NOMO-1 treated with dmso at 0.1 percent for 144 hours (cell line): ENCODE measurements at regions not wholly inside any gene's neighbourhood (a gene's known extent, or its start where the extent isn't known, plus 50 kb on each side); places are given as distances from the start of the nearest gene placed in this dataset.
A peak's percentile ranks its signal among the peaks of the same experiment; 100 is the strongest.
"Not testable (repeated sequence)": the region's sequence is repeated elsewhere in the genome, so short reads cannot be mapped to it uniquely, and the experiment has no call there.

ENCODE experiments used
- DNase-seq: peaks from one replicate; lab custom pipeline; 2025; ENCODE audit not compliant: unreplicated experiment; lab: John Stamatoyannopoulos, UW

- no peak for DNase-seq
Measured at GRCh38 chr6:150495126-150495525, 104.6 kb upstream of the PLEKHG1 start.

- no peak for DNase-seq
Measured at GRCh38 chr6:150496629-150497028, 103.1 kb upstream of the PLEKHG1 start.

- DNase-seq, result no peak
Measured at GRCh38 chr6:150499882-150500312, 99.8 kb upstream of the PLEKHG1 start.

DNA sequence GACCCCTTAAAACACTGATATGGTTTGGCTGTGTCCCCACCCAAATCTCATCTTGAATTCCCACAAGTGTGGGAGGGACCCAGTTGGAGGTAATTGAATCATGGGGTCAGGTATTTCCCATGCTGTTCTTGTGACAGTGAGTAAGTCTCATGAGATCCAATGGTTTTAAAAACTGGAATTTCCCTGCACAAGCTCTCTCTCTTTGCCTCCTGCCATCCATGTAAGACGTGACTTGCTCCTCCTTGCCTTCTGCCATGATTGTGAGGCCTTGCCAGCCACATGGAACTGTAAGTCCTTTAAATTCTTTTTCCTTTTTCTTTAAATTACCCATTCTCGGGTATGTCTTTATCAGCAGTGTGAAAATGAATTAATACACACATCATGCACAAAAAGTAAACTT is 99.1 kb upstream of the PLEKHG1 start:
- not testable (repeated sequence) for DNase-seq

- DNase-seq, result no peak
Measured at GRCh38 chr6:150503041-150503440, 96.6 kb upstream of the PLEKHG1 start.

GRCh38 chr6:150503586-150504339 is 95.9 kb upstream of the PLEKHG1 start:
- DNase-seq, result no peak

- not testable (repeated sequence) for DNase-seq
Measured at GRCh38 chr6:150507361-150507760, 92.3 kb upstream of the PLEKHG1 start.

DNA sequence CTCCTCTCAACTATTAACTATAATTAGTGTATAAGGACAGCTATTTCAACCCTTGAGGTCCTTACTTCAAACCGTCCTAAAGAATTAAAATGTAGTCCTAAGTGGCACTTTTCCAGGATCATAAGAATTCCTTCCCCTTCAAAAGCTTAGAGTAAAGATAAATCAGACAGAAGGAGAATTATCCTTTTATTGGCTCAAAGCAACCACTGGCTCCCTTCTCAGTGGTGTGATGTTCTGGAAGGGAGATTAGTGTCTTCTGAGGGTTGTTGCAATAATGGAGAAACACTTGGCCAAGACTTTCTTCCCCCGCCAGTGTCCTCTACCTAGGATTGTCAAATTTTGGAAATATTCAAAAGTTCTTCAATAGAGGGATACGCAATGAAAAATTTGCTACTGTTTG is 89.1 kb upstream of the PLEKHG1 start:
- DNase-seq, result no peak

DNA sequence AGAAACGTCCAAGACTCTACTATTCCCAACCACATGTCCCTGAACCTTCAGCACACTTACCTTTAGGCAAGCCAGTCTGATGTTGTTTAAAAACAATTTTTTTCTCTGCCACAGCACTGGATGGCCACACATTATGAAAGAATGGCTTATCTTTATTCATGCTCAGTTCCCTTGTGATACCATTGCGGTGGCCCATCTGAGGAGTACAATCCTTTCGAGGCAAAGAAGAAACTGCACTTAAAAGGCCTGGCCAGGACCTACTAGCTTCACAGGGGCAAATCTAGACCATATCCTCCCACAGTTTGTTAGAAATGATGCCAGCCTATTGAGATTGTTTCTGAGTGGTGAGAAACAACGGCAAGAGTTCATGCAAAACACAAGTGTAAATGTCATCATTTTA is 88.4 kb upstream of the PLEKHG1 start:
- DNase-seq, result no peak

- DNase-seq, result no peak
Measured at GRCh38 chr6:150514806-150515380, 84.8 kb upstream of the PLEKHG1 start.

- DNase-seq, result no peak
Measured at GRCh38 chr6:150516199-150516598, 83.5 kb upstream of the PLEKHG1 start.

DNA sequence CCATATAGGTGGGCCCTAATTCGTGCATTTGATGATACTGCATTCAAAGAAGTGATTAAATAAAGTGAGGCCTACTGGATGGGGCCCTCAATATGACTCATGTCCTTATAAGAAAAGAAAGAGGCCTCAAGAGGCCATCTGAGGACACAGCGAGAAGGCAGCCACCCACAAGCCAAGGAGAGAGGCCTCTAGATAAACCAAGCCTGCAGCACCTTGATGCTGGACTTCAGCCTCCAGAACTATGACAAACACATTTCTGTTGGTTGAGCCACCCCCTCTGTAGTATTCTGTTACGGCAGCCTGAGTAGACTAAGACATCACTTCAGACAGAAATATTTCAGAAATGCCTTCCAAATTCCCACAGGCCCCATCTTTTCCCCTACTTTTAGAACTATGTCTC is 82.5 kb upstream of the PLEKHG1 start:
- DNase-seq, result no peak

DNA sequence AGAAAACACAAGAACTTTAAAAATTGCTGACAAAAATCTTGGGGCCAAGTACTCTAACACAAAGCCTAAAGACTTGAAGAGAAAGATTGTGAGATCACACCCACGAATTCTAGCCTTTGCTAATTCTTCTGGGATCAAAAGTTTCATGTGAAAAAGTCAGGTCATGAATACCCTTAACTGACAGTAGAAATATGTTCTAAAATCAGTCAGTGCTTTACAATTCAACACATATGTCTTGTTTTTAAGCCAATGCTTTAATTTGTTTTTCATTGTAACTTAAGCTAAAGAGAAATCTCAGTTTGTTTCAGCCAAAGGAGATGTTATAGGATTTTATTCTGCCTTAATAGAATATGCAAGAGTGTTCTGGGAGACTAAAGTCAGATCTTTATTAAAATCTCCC is 78.2 kb upstream of the PLEKHG1 start:
- no peak for DNase-seq

GRCh38 chr6:150523216-150523615 is 76.5 kb upstream of the PLEKHG1 start:
- DNase-seq, result not testable (repeated sequence)

GRCh38 chr6:150525300-150525699 is 74.4 kb upstream of the PLEKHG1 start:
- no peak for DNase-seq

DNA sequence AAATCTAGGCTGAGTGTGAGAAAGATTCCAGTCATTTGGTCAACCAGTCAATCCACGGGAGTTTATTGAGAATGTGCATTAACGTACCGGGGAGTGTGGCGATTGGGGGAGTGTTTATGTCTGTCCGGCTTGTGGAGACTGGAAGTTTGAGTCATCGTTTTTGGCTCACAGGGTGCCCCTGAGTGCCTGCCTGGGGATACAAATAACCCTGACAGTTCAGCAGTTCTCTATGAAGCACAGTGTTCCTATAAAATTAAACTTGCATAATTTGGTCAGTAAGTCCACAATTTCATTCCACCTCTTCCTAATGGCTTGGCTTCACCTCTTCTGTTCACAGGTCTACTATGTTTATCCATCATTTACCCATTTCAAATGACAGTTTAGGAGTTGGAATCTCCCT is 72.6 kb upstream of the PLEKHG1 start:
- DNase-seq, result no peak

GRCh38 chr6:150528648-150529285 is 70.9 kb upstream of the PLEKHG1 start:
- DNase-seq, result peak; percentile 56

DNA sequence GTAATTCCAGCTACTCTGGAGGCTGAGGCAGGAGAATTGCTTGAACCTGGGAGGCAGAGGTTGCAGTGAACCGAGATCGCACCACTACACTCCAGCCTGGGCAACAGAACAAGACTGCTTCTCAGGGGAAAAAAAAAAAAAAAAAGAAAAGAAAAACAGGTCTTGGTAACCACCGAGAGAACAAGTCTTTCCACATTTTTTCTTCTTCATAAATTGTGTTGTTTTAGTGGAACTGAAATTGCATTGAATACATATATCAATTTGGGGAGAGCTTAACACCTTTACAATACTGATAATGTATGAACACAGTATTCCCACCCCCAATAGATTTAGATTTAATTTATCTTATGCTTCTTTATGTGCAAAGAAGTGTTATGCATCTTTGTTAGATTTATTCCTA is 70.0 kb upstream of the PLEKHG1 start:
- no peak for DNase-seq

GRCh38 chr6:150531957-150532356 is 67.7 kb upstream of the PLEKHG1 start:
- no peak for DNase-seq

DNA sequence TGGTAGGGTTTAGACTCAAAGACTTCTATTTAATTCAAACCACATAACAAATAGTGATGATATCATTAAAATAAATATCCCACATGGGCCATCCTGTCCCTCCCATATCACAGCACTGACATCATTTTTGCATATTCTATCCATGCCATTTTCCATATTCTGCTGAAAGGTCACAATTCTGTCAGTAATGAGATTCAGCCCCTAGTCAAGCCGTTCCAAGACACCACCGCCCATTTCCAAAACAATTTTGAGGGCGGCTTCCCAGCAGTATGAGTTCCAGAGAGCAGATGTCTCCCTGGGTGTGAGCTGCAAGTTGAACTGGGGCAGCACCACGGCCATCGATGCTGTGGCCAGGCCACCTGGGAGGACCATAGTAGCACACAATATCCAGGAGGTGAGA is 65.1 kb upstream of the PLEKHG1 start:
- no peak for DNase-seq

- DNase-seq, result no peak
Measured at GRCh38 chr6:150535151-150535804, 64.4 kb upstream of the PLEKHG1 start.

- no peak for DNase-seq
Measured at GRCh38 chr6:150535818-150536220, 63.9 kb upstream of the PLEKHG1 start.
